Psoas muscle (tissue), 7 donors: ENCODE measurements at regions not wholly inside any gene's neighbourhood (a gene's known extent, or its start where the extent isn't known, plus 50 kb on each side); places are given as distances from the start of the nearest gene placed in this dataset.

Source experiments
- ATAC-seq, 4 donors: fragments of 200-7000 bp; cut with Tn5 transposase; one replicate each; pipeline ENCODE4 v1.9.1; 2020; ENCODE audit warnings: moderate library complexity in 3 of 4, mild to moderate bottlenecking in 2 of 4
- DNase-seq, 2 donors: peaks; one replicate each; pipeline ENCODE4 v3.0.0-alpha.2; 2020
- H3K27ac ChIP-seq: fragments of 200-600 bp; one replicate; pipeline ENCODE4 v1.8.0; 2022
- H3K27me3 ChIP-seq, 3 donors: fragments of 200-600 bp in 1 of 3; one replicate each; pipeline versions ENCODE4 v1.6.1 to v1.8.0; 2013 to 2022; ENCODE audit warnings: low read length in 2 of 3, mild to moderate bottlenecking in 2 of 3, moderate library complexity in 1 of 3; ENCODE audit not compliant: insufficient read depth in 3 of 3
- H3K36me3 ChIP-seq, 2 donors: fragments of 200-600 bp in 1 of 2; one replicate each; pipeline versions ENCODE4 v1.6.1 to v1.8.0; 2013 to 2022; ENCODE audit warnings: low read depth in 1 of 2, mild to moderate bottlenecking in 1 of 2, moderate library complexity in 1 of 2; ENCODE audit not compliant: insufficient read depth in 1 of 2
- H3K4me1 ChIP-seq: fragments of 200-600 bp; one replicate; pipeline ENCODE4 v1.8.0; 2022
- H3K4me3 ChIP-seq: fragments of 200-600 bp; one replicate; pipeline ENCODE4 v1.8.0; 2022; ENCODE audit warnings: mild to moderate bottlenecking
- H3K9me3 ChIP-seq: fragments of 200-600 bp; one replicate; pipeline ENCODE4 v1.8.0; 2022
- WGBS, 3 donors: extraction: QIAGEN DNeasy Blood & Tissue Kit; methylation state at CpG; one replicate each; pipeline versions ENCODE4 v1.1.6 to v1.1.7; 2013; 5-methylcytosine and 5-hydroxymethylcytosine counted together
- intact Hi-C, 2 donors: fragments of 100-400 bp; cut with DNase I; formaldehyde crosslinking; loops; one replicate each; pipeline versions ENCODE4 v1.11.0 to v1.14.2; 2022
- TF ChIP-seq, protein P1 (sequence below): fragments of 200-600 bp; IDR thresholded peaks from one replicate; pipeline ENCODE4 v1.8.0; 2022; ENCODE audit warnings: antibody characterized with exemption
- donor health status: healthy with polysubstance abuse.
- donor health status: DM: no; HTN: no; CAD: no; lungs with moderate emphysema.
- donor health status: Bipolar disorder and iron deficiency.
- donor health status: healthy.
- donor health status: DM: yes; HTN: yes; CAD: no.
- donor health status: DM: no; HTN: no; CAD: no.
- donor health status: DM: yes; HTN: yes; CAD: no.

DNA sequence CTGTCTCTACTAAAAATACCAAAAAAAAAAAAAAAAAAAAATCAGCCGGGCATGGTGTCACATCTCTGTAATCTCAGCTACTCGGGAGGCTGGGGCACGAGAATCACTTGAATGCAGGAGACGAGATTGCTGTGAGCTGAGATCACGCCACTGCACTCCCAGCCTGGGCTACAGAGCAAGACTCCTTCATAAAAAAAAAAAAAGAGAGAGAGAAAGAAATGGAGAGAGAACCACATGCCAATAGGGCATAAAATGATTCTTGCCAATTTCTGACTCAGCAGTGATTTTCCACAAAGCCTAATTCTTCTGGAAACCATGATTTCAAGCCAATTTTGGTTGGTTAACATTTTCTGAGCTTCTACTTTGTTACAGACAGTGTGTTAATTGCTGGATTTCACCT lies 250.4 kb upstream of the SEL1L start:
- Histone ChIP-seq H3K4me1 (no peaks in the 10 kb centered on the region), H3K27ac (no peak overlapping the region), H3K27me3 (peaks cover 0 to 2% (median 0%) of the 10 kb centered on the region in 3 donors), H3K9me3 (no peaks in the 10 kb centered on the region), H3K36me3 (no peaks in the 10 kb centered on the region), H3K4me3 (no peak overlapping the region)
- ATAC-seq (no peak), DNase-seq (peak in 1 of 2 donors; percentile 11)
- TF ChIP-seq, protein P1, sequence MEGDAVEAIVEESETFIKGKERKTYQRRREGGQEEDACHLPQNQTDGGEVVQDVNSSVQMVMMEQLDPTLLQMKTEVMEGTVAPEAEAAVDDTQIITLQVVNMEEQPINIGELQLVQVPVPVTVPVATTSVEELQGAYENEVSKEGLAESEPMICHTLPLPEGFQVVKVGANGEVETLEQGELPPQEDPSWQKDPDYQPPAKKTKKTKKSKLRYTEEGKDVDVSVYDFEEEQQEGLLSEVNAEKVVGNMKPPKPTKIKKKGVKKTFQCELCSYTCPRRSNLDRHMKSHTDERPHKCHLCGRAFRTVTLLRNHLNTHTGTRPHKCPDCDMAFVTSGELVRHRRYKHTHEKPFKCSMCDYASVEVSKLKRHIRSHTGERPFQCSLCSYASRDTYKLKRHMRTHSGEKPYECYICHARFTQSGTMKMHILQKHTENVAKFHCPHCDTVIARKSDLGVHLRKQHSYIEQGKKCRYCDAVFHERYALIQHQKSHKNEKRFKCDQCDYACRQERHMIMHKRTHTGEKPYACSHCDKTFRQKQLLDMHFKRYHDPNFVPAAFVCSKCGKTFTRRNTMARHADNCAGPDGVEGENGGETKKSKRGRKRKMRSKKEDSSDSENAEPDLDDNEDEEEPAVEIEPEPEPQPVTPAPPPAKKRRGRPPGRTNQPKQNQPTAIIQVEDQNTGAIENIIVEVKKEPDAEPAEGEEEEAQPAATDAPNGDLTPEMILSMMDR, result no peak
- WGBS, 3 donors, result 22 to 42% (median 32%) methylated on average over 5 of the region's 5 CpGs
- intact Hi-C loops, result no loop called here

DNA sequence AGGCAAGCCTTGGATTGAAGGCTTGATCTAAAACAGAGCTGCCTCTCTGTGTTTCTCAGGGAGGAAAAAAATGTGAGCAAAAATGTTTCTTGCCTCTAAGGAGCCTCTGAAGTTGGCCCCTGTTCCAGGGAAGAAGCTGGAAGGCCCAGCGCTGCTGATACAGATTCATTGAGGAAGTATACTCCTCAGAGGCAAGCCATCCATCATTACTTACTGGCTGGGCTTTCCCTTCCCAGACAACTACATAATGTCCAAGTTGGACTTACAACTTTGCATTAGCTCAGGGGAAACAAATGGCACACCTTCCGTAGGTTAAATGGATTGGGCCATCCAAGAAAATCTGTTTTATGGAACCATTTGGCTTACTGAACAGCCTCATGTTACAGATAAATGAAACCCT lies 263.7 kb upstream of the SEL1L start:
- Histone ChIP-seq H3K27ac (no peak overlapping the region), H3K4me1 (no peaks in the 10 kb centered on the region), H3K9me3 (no peaks in the 10 kb centered on the region), H3K36me3 (no peaks in the 10 kb centered on the region), H3K4me3 (no peak overlapping the region), H3K27me3 (no peaks in the 10 kb centered on the region)
- intact Hi-C loops, result no loop called here
- DNase-seq, result no peak
- 57 to 61% (median 58%) methylated on average over 2 of the region's 2 CpGs for WGBS, 3 donors
- TF ChIP-seq, protein P1, result no peak
- no peak for ATAC-seq

DNA sequence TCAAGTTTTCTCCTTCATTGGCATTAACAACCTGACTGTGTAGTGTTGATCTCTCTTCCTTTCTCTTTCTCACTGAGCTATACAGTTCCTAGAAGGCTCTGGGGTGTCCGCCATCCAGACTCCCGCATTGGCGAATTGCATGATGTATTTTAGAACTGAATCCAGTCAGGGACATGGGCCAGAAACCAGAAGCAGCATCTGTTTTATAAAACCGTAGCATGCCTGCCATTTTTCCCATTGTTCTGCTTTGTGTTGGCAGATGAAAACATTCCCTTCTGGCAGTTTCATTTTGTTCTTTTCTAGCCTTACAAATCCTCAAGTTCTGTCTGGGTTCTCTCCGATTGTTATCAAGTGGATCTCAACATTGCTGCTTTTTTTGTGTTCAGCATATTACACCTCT lies 268.3 kb upstream of the SEL1L start:
- no peaks in the 10 kb centered on the region for H3K27me3 ChIP-seq
- TF ChIP-seq, protein P1, result no peak
- H3K36me3 ChIP-seq, result no peaks in the 10 kb centered on the region
- H3K4me1 ChIP-seq, result no peaks in the 10 kb centered on the region
- no peaks in the 10 kb centered on the region for H3K9me3 ChIP-seq
- intact Hi-C loops, result no loop called here
- H3K27ac ChIP-seq, result no peak overlapping the region
- ATAC-seq (no peak), DNase-seq (no peak)
- no peak overlapping the region for H3K4me3 ChIP-seq
- 18 to 26% (median 23%) methylated on average over 5 of the region's 5 CpGs for WGBS, 3 donors

DNA sequence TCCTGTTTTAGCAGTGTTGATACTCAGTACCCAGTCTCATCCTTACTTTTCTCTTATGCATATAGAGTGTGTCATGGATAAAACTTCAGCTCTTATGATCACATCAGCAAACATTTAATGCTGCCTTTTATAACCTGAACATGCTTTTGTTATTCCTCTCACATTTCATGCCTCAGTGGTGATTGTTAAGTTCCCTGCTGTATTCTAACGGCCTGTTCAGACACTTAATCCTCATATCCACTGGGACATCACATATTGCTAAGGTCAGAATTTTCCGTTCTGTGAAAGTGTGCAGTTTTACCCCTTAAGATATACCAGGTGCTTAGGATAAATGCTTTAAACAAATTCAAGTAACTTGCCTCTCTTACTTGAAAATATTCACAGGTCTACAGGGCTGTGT lies 268.7 kb upstream of the SEL1L start:
- Histone ChIP-seq H3K9me3 (no peaks in the 10 kb centered on the region), H3K4me3 (no peak overlapping the region), H3K4me1 (no peaks in the 10 kb centered on the region), H3K36me3 (no peaks in the 10 kb centered on the region), H3K27me3 (no peaks in the 10 kb centered on the region), H3K27ac (no peak overlapping the region)
- intact Hi-C loops, result no loop called here
- DNase-seq (no peak), ATAC-seq (no peak)
- WGBS, 3 donors, result 22 to 24% (median 24%) methylated on average over 2 of the region's 2 CpGs
- TF ChIP-seq, protein P1, result no peak

DNA sequence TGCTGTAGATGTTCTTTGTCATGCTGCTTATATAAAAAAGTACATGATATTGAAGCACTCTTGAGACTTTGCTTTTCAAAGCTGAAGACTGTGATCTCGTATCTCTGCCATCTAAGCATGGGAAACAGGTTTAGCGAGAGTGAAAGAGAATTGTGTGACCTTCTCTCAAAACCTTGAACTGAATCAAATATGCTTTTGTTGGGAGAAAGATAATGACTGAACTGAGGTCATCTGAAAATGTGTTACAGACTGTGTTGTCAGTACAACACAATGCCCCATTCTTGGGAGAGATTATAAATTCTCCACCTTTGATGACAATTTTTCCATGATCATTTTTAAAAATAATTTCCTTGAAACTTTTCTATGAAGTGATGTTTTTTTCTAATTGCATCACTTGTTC lies 272.1 kb upstream of the SEL1L start:
- TF ChIP-seq, protein P1, result no peak
- DNase-seq (no peak), ATAC-seq (no peak)
- 58 to 67% (median 59%) methylated on average over 2 of the region's 2 CpGs for WGBS, 3 donors
- intact Hi-C loops, result no loop called here
- Histone ChIP-seq H3K27me3 (no peaks in the 10 kb centered on the region), H3K9me3 (no peaks in the 10 kb centered on the region), H3K36me3 (no peaks in the 10 kb centered on the region), H3K4me1 (no peaks in the 10 kb centered on the region), H3K27ac (no peak overlapping the region), H3K4me3 (no peak overlapping the region)
